WTC11 (cell line): ENCODE measurements at regions not wholly inside any gene's neighbourhood (a gene's known extent, or its start where the extent isn't known, plus 50 kb on each side); places are given as distances from the start of the nearest gene placed in this dataset.

Experiments used
- ATAC-seq: fragments of 200-7000 bp; cut with Tn5 transposase; 2 replicates; pipeline ENCODE4 v1.10.0; 2021; ENCODE audit warnings: mild to moderate bottlenecking, moderate library complexity
- CTCF ChIA-PET: fragments of 300-600 bp; sonication (Branson Sonifier 250); formaldehyde crosslinking; loops from one replicate; lab custom pipeline; 2021; ENCODE audit warnings: antibody characterized with exemption; lab: Charles Lee
- POLR2A ChIA-PET: fragments of 350-600 bp; sonication (Branson Sonifier 250); formaldehyde crosslinking; loops from one replicate; lab custom pipeline; 2021; ENCODE audit warnings: antibody characterized with exemption; lab: Charles Lee
- DNase-seq: peaks from one replicate; pipeline ENCODE4 v3.0.0; 2021; ENCODE audit warnings: low spot score
- H3K27ac Mint-ChIP-seq: 2 replicates; pipeline ENCODE4 v1.8.0; 2021; ENCODE audit warnings: mixed read lengths
- H3K27me3 Mint-ChIP-seq: 2 replicates; pipeline ENCODE4 v1.8.0; 2021; ENCODE audit warnings: low read depth, mild to moderate bottlenecking, moderate library complexity, mixed read lengths
- H3K36me3 Mint-ChIP-seq: 2 replicates; pipeline ENCODE4 v1.8.0; 2021; ENCODE audit warnings: mixed read lengths
- H3K4me1 Mint-ChIP-seq: 2 replicates; pipeline ENCODE4 v1.8.0; 2022; ENCODE audit warnings: mixed read lengths
- H3K4me3 Mint-ChIP-seq: 2 replicates; pipeline ENCODE4 v1.8.0; 2021; ENCODE audit warnings: mild to moderate bottlenecking, moderate library complexity, mixed read lengths
- H3K9me3 Mint-ChIP-seq: 2 replicates; pipeline ENCODE4 v1.8.0; 2021; ENCODE audit warnings: mixed read lengths
- FOXK1 ChIP-seq: sonication (generic); formaldehyde crosslinking; IDR thresholded peaks from 2 replicates; pipeline ENCODE4 v1.8.0; 2022; ENCODE audit warnings: mild to moderate bottlenecking, moderate library complexity, missing genetic modification reagents
- HMGA2 ChIP-seq: fragments of 250-450 bp; sonication (Bioruptor Pico); IDR thresholded peaks from 2 replicates; pipeline ENCODE4 v1.4.0; 2021; ENCODE audit warnings: mild to moderate bottlenecking, moderate library complexity
- IRF2 ChIP-seq: sonication (generic); formaldehyde crosslinking; IDR thresholded peaks from 2 replicates; pipeline ENCODE4 v1.8.0; 2022; ENCODE audit warnings: low read depth, missing genetic modification reagents, borderline replicate concordance
- JUN ChIP-seq: sonication (generic); formaldehyde crosslinking; IDR thresholded peaks from 2 replicates; pipeline ENCODE4 v1.8.0; 2023; ENCODE audit warnings: mild to moderate bottlenecking, missing genetic modification reagents
- MYBL2 ChIP-seq: sonication (generic); formaldehyde crosslinking; IDR thresholded peaks from 2 replicates; pipeline ENCODE4 v1.8.1; 2023; ENCODE audit warnings: mild to moderate bottlenecking, moderate library complexity, missing genetic modification reagents
- SOX15 ChIP-seq: fragments of 250-450 bp; sonication (Bioruptor Pico); IDR thresholded peaks from 2 replicates; pipeline ENCODE4 v1.9.0; 2021; ENCODE audit warnings: mild to moderate bottlenecking
- TCF7 ChIP-seq: sonication (generic); formaldehyde crosslinking; IDR thresholded peaks from 2 replicates; pipeline ENCODE4 v1.8.0; 2022; ENCODE audit warnings: mild to moderate bottlenecking, low read depth, missing genetic modification reagents, moderate library complexity
- ZNF396 ChIP-seq: fragments of 250-450 bp; sonication (Bioruptor Pico); IDR thresholded peaks from 2 replicates; pipeline ENCODE4 v1.8.0; 2021; ENCODE audit warnings: mild to moderate bottlenecking, moderate library complexity, borderline replicate concordance
- ZNF416 ChIP-seq: fragments of 250-450 bp; sonication (Bioruptor Pico); IDR thresholded peaks from 2 replicates; pipeline ENCODE4 v1.9.0; 2021; ENCODE audit warnings: mild to moderate bottlenecking, inconsistent platforms
- ZNF423 ChIP-seq: fragments of 250-450 bp; sonication (Bioruptor Pico); IDR thresholded peaks from 2 replicates; pipeline ENCODE4 v2.1.2; 2022; ENCODE audit warnings: mild to moderate bottlenecking, moderate library complexity
- TF ChIP-seq, protein P1 (sequence below): sonication (generic); formaldehyde crosslinking; IDR thresholded peaks from 2 replicates; pipeline ENCODE4 v1.8.0; 2023; ENCODE audit warnings: mild to moderate bottlenecking, missing genetic modification reagents
- TF ChIP-seq, protein P2 (sequence below): sonication (generic); formaldehyde crosslinking; IDR thresholded peaks from 2 replicates; pipeline ENCODE4 v1.8.1; 2023; ENCODE audit warnings: mild to moderate bottlenecking, missing genetic modification reagents
- TF ChIP-seq, protein P3 (sequence below): sonication (generic); formaldehyde crosslinking; IDR thresholded peaks from 2 replicates; pipeline ENCODE4 v1.8.1; 2023; ENCODE audit warnings: mild to moderate bottlenecking, missing genetic modification reagents
- TF ChIP-seq, protein P4 (sequence below): fragments of 250-450 bp; sonication (Bioruptor Pico); IDR thresholded peaks from 2 replicates; pipeline ENCODE4 v1.8.0; 2021; ENCODE audit warnings: mild to moderate bottlenecking
- TF ChIP-seq, protein P5 (sequence below): fragments of 250-450 bp; sonication (Bioruptor Pico); IDR thresholded peaks from 2 replicates; pipeline ENCODE4 v2.1.2; 2022; ENCODE audit warnings: mild to moderate bottlenecking, moderate library complexity
- TF ChIP-seq, protein P6 (sequence below): sonication (generic); formaldehyde crosslinking; IDR thresholded peaks from 2 replicates; pipeline ENCODE4 v1.8.0; 2023; ENCODE audit warnings: missing genetic modification reagents, mild to moderate bottlenecking, borderline replicate concordance

DNA sequence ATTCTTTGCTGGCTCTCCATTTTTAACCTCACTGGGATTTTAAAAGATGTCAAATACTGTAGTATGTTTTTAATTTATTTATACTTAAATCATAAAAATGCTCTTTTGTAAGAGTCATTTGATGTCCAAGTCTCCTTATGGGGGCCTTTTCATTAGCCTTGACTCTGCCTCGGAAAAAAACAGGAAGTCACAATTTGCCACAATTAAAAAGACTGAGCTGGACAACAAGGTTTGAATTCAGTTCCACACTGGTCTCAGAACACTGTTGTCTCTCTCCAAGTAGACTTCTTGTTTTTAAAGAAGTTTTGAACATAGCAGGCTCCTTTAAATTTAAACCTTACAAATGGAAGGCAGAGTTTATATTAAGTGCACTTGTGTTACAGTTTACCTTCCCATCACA is 444.2 kb downstream of the ACTL7B start (continued):
- TF ChIP-seq, protein P1, sequence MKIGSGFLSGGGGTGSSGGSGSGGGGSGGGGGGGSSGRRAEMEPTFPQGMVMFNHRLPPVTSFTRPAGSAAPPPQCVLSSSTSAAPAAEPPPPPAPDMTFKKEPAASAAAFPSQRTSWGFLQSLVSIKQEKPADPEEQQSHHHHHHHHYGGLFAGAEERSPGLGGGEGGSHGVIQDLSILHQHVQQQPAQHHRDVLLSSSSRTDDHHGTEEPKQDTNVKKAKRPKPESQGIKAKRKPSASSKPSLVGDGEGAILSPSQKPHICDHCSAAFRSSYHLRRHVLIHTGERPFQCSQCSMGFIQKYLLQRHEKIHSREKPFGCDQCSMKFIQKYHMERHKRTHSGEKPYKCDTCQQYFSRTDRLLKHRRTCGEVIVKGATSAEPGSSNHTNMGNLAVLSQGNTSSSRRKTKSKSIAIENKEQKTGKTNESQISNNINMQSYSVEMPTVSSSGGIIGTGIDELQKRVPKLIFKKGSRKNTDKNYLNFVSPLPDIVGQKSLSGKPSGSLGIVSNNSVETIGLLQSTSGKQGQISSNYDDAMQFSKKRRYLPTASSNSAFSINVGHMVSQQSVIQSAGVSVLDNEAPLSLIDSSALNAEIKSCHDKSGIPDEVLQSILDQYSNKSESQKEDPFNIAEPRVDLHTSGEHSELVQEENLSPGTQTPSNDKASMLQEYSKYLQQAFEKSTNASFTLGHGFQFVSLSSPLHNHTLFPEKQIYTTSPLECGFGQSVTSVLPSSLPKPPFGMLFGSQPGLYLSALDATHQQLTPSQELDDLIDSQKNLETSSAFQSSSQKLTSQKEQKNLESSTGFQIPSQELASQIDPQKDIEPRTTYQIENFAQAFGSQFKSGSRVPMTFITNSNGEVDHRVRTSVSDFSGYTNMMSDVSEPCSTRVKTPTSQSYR (CRISPR knock-in tag), result no peak
- TF ChIP-seq SOX15 (CRISPR knock-in tag), result no peak
- no peak for TF ChIP-seq HMGA2 (CRISPR knock-in tag)
- TF ChIP-seq IRF2 (CRISPR knock-in tag), result no peak
- no peak for TF ChIP-seq ZNF396 (CRISPR knock-in tag)
- TF ChIP-seq, protein P2, sequence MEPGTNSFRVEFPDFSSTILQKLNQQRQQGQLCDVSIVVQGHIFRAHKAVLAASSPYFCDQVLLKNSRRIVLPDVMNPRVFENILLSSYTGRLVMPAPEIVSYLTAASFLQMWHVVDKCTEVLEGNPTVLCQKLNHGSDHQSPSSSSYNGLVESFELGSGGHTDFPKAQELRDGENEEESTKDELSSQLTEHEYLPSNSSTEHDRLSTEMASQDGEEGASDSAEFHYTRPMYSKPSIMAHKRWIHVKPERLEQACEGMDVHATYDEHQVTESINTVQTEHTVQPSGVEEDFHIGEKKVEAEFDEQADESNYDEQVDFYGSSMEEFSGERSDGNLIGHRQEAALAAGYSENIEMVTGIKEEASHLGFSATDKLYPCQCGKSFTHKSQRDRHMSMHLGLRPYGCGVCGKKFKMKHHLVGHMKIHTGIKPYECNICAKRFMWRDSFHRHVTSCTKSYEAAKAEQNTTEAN (CRISPR knock-in tag), result no peak
- TF ChIP-seq, protein P3, sequence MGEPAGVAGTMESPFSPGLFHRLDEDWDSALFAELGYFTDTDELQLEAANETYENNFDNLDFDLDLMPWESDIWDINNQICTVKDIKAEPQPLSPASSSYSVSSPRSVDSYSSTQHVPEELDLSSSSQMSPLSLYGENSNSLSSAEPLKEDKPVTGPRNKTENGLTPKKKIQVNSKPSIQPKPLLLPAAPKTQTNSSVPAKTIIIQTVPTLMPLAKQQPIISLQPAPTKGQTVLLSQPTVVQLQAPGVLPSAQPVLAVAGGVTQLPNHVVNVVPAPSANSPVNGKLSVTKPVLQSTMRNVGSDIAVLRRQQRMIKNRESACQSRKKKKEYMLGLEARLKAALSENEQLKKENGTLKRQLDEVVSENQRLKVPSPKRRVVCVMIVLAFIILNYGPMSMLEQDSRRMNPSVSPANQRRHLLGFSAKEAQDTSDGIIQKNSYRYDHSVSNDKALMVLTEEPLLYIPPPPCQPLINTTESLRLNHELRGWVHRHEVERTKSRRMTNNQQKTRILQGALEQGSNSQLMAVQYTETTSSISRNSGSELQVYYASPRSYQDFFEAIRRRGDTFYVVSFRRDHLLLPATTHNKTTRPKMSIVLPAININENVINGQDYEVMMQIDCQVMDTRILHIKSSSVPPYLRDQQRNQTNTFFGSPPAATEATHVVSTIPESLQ (CRISPR knock-in tag), result no peak
- TF ChIP-seq FOXK1 (CRISPR knock-in tag), result no peak
- no peak for TF ChIP-seq JUN (CRISPR knock-in tag)

DNA sequence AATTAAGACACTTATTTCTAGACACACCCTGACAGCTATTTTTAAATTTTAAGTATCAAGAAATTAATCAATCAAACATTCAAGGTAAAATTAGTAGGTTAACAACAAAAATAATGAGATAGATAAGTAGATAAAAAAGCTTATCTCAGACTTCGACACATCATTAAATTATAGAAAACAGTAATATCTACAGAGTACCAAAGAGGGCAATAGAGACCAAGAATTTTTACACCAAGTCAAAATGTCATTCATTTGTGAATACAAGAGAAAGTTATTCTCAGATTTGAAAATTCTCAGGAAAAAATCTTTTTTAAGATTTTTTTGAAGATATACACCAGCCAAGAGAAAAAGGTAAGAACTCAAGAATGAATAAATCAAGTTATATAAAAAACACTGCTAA is 445.6 kb downstream of the ACTL7B start:
- Mint-ChIP-seq H3K9me3 (peaks cover 5% of the 10 kb centered on the region; the same call in 1 of the 2 replicates), H3K27ac (no peak overlapping the region), H3K27me3 (no peaks in the 10 kb centered on the region), H3K4me3 (no peak overlapping the region), H3K36me3 (no peaks in the 10 kb centered on the region), H3K4me1 (peaks cover 5% of the 10 kb centered on the region; the same call in 1 of the 2 replicates)
- TF ChIP-seq, protein P4, sequence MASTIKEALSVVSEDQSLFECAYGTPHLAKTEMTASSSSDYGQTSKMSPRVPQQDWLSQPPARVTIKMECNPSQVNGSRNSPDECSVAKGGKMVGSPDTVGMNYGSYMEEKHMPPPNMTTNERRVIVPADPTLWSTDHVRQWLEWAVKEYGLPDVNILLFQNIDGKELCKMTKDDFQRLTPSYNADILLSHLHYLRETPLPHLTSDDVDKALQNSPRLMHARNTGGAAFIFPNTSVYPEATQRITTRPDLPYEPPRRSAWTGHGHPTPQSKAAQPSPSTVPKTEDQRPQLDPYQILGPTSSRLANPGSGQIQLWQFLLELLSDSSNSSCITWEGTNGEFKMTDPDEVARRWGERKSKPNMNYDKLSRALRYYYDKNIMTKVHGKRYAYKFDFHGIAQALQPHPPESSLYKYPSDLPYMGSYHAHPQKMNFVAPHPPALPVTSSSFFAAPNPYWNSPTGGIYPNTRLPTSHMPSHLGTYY, result no peak
- TF ChIP-seq, protein P5, sequence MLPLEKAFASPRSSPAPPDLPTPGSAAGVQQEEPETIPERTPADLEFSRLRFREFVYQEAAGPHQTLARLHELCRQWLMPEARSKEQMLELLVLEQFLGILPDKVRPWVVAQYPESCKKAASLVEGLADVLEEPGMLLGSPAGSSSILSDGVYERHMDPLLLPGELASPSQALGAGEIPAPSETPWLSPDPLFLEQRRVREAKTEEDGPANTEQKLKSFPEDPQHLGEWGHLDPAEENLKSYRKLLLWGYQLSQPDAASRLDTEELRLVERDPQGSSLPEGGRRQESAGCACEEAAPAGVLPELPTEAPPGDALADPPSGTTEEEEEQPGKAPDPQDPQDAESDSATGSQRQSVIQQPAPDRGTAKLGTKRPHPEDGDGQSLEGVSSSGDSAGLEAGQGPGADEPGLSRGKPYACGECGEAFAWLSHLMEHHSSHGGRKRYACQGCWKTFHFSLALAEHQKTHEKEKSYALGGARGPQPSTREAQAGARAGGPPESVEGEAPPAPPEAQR (CRISPR knock-in tag), result no peak
- TF ChIP-seq TCF7 (CRISPR knock-in tag) (no peak), ZNF416 (no peak), ZNF423 (CRISPR knock-in tag) (no peak), MYBL2 (CRISPR knock-in tag) (no peak), JUN (CRISPR knock-in tag) (no peak)
- TF ChIP-seq, protein P6, sequence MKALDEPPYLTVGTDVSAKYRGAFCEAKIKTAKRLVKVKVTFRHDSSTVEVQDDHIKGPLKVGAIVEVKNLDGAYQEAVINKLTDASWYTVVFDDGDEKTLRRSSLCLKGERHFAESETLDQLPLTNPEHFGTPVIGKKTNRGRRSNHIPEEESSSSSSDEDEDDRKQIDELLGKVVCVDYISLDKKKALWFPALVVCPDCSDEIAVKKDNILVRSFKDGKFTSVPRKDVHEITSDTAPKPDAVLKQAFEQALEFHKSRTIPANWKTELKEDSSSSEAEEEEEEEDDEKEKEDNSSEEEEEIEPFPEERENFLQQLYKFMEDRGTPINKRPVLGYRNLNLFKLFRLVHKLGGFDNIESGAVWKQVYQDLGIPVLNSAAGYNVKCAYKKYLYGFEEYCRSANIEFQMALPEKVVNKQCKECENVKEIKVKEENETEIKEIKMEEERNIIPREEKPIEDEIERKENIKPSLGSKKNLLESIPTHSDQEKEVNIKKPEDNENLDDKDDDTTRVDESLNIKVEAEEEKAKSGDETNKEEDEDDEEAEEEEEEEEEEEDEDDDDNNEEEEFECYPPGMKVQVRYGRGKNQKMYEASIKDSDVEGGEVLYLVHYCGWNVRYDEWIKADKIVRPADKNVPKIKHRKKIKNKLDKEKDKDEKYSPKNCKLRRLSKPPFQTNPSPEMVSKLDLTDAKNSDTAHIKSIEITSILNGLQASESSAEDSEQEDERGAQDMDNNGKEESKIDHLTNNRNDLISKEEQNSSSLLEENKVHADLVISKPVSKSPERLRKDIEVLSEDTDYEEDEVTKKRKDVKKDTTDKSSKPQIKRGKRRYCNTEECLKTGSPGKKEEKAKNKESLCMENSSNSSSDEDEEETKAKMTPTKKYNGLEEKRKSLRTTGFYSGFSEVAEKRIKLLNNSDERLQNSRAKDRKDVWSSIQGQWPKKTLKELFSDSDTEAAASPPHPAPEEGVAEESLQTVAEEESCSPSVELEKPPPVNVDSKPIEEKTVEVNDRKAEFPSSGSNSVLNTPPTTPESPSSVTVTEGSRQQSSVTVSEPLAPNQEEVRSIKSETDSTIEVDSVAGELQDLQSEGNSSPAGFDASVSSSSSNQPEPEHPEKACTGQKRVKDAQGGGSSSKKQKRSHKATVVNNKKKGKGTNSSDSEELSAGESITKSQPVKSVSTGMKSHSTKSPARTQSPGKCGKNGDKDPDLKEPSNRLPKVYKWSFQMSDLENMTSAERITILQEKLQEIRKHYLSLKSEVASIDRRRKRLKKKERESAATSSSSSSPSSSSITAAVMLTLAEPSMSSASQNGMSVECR (CRISPR knock-in tag), result no peak
- ChIA-PET CTCF (interaction anchor here (1.1 to 1.3 kb wide), 2 partner anchors 156 to 988 kb away, joined by 3 read pairs; no protein-coding TSS in a partner anchor), POLR2A (no interaction called here)
- DNase-seq, result no peak
- ATAC-seq, result no peak
